HepG2 (cell line): ENCODE measurements at regions not wholly inside any gene's neighbourhood (a gene's known extent, or its start where the extent isn't known, plus 50 kb on each side); places are given as distances from the start of the nearest gene placed in this dataset.

Source experiments
- CHD2 ChIP-seq: IDR thresholded peaks from 2 replicates; pipeline ENCODE4 v1.6.1; 2011; ENCODE audit warnings: low read depth, low read length, improper control_type of control experiment
- GTF3A ChIP-seq: sonication (generic); formaldehyde crosslinking; conservative IDR thresholded peaks from 2 replicates; pipeline ENCODE4 v1.4.0; 2020; ENCODE audit warnings: mild to moderate bottlenecking, missing genetic modification reagents
- IKZF1 ChIP-seq: fragments of 450-650 bp; IDR thresholded peaks from 2 replicates; pipeline ENCODE4 v1.7.1; 2016
- IKZF4 ChIP-seq: sonication (generic); formaldehyde crosslinking; IDR thresholded peaks from 2 replicates; pipeline ENCODE4 v1.5.1; 2020; ENCODE audit warnings: borderline replicate concordance, mild to moderate bottlenecking, low read depth, missing genetic modification reagents; ENCODE audit errors: not compliant biosample characterization
- MAFK ChIP-seq, 2 experiments: IDR thresholded peaks in 1 of 2; conservative IDR thresholded peaks in 1 of 2; 2 replicates each; pipeline ENCODE4 v1.6.1; 2011; ENCODE audit warnings: improper control_type of control experiment in 2 of 2, low read length in 2 of 2
- MATR3 ChIP-seq: sonication (generic); formaldehyde crosslinking; IDR thresholded peaks from 2 replicates; pipeline ENCODE4 v1.4.0; 2020; ENCODE audit warnings: missing genetic modification reagents
- MLXIP ChIP-seq: sonication (generic); formaldehyde crosslinking; IDR thresholded peaks from 2 replicates; pipeline ENCODE4 v1.9.0; 2021; ENCODE audit warnings: missing genetic modification reagents, borderline replicate concordance
- SYNCRIP ChIP-seq: fragments of 200-400 bp; formaldehyde crosslinking; IDR thresholded peaks from 2 replicates; pipeline ENCODE4 v1.6.1; 2018; ENCODE audit warnings: mild to moderate bottlenecking, low read depth, low read length; ENCODE audit not compliant: insufficient read depth
- ZC3H4 ChIP-seq: sonication (generic); formaldehyde crosslinking; IDR thresholded peaks from 2 replicates; pipeline ENCODE4 v1.4.0; 2020; ENCODE audit warnings: missing genetic modification reagents, borderline replicate concordance
- ZNF350 ChIP-seq: sonication (generic); formaldehyde crosslinking; IDR thresholded peaks from 2 replicates; pipeline ENCODE4 v1.4.0; 2020; ENCODE audit warnings: mild to moderate bottlenecking, low read depth, missing genetic modification reagents, borderline replicate concordance
- ZNF564 ChIP-seq: sonication (generic); formaldehyde crosslinking; IDR thresholded peaks from 2 replicates; pipeline ENCODE4 v1.8.1; 2023; ENCODE audit warnings: mild to moderate bottlenecking, missing genetic modification reagents
- TF ChIP-seq, protein P1 (sequence below): sonication (generic); formaldehyde crosslinking; IDR thresholded peaks from 2 replicates; pipeline ENCODE4 v1.8.0; 2022; ENCODE audit warnings: mild to moderate bottlenecking, missing genetic modification reagents, moderate library complexity

- TF ChIP-seq MAFK (conservative IDR thresholded peaks at IDR 0.05 in 1 of 2, IDR thresholded peaks at IDR 0.05 in 1 of 2; ENCODE audit: low read length in 2 of 2) (no peak), ZNF564 (CRISPR knock-in tag) (no peak), MATR3 (CRISPR knock-in tag) (no peak), ZNF350 (CRISPR knock-in tag) (no peak), IKZF4 (CRISPR knock-in tag) (no peak), ZC3H4 (no peak), MLXIP (CRISPR knock-in tag) (no peak), SYNCRIP (no peak), IKZF1 (no peak), GTF3A (no peak), CHD2 (no peak)
- TF ChIP-seq, protein P1, sequence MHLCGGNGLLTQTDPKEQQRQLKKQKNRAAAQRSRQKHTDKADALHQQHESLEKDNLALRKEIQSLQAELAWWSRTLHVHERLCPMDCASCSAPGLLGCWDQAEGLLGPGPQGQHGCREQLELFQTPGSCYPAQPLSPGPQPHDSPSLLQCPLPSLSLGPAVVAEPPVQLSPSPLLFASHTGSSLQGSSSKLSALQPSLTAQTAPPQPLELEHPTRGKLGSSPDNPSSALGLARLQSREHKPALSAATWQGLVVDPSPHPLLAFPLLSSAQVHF (CRISPR knock-in tag), result no peak
Observed at GRCh38 chr10:44044549-44044948, 340.3 kb downstream of the CXCL12 start (continued).
